NT2/D1 (cell line): ENCODE measurements at regions not wholly inside any gene's neighbourhood (a gene's known extent, or its start where the extent isn't known, plus 50 kb on each side); places are given as distances from the start of the nearest gene placed in this dataset.

Source experiments
- SUZ12 ChIP-seq: IDR thresholded peaks from 2 replicates; pipeline ENCODE4 v1.6.1; 2011; ENCODE audit not compliant: insufficient read length, insufficient read depth; ENCODE audit errors: extremely low read depth
- YY1 ChIP-seq: IDR thresholded peaks from 2 replicates; pipeline ENCODE4 v1.6.1; 2011; ENCODE audit not compliant: insufficient read length, insufficient read depth

GRCh38 chr9:96022445-96023051, 147.1 kb downstream of the ERCC6L2 start:
- TF ChIP-seq YY1 (no peak), SUZ12 (no peak)
